Loucy (cell line): ENCODE measurements at regions not wholly inside any gene's neighbourhood (a gene's known extent, or its start where the extent isn't known, plus 50 kb on each side); places are given as distances from the start of the nearest gene placed in this dataset.

Experiments
- H2AFZ ChIP-seq: fragments of 200-600 bp; sonication (generic); 2 replicates; pipeline ENCODE4 v1.6.0; 2016; ENCODE audit warnings: antibody characterized with exemption, mild to moderate bottlenecking, low read length, moderate library complexity
- H3F3A ChIP-seq: fragments of 200-600 bp; 2 replicates; pipeline ENCODE4 v1.6.0; 2016; ENCODE audit warnings: antibody characterized with exemption, low read depth, mild to moderate bottlenecking
- H3K27me3 ChIP-seq: fragments of 200-600 bp; sonication (generic); 2 replicates; pipeline ENCODE4 v1.6.1; 2014; ENCODE audit warnings: low read length, mild to moderate bottlenecking; ENCODE audit not compliant: insufficient read depth, poor library complexity, severe bottlenecking
- H3K36me3 ChIP-seq: fragments of 200-600 bp; sonication (generic); 2 replicates; pipeline ENCODE4 v1.6.1; 2016; ENCODE audit warnings: low read length; ENCODE audit not compliant: insufficient read depth
- H3K4me1 ChIP-seq: fragments of 200-600 bp; sonication (generic); 2 replicates; pipeline ENCODE4 v1.5.1; 2014; ENCODE audit warnings: low read length, mild to moderate bottlenecking; ENCODE audit not compliant: insufficient read depth, poor library complexity, severe bottlenecking
- H3K4me2 ChIP-seq: fragments of 200-600 bp; sonication (generic); 2 replicates; pipeline ENCODE4 v1.6.0; 2014; ENCODE audit warnings: antibody characterized with exemption, low read length, low read depth, mild to moderate bottlenecking; ENCODE audit not compliant: poor library complexity, severe bottlenecking
- H3K4me3 ChIP-seq: fragments of 200-600 bp; sonication (generic); 2 replicates; pipeline ENCODE4 v1.5.1; 2014; ENCODE audit warnings: low read length, mild to moderate bottlenecking, mixed read lengths; ENCODE audit not compliant: poor library complexity, severe bottlenecking
- H3K79me2 ChIP-seq: fragments of 200-600 bp; sonication (generic); 2 replicates; pipeline ENCODE4 v1.6.1; 2014; ENCODE audit warnings: low read length; ENCODE audit not compliant: insufficient read depth
- H3K9ac ChIP-seq: fragments of 200-600 bp; sonication (generic); 2 replicates; pipeline ENCODE4 v1.6.0; 2014; ENCODE audit warnings: mild to moderate bottlenecking, low read depth, low read length, moderate library complexity; ENCODE audit not compliant: poor library complexity, severe bottlenecking
- H3K9me2 ChIP-seq: fragments of 200-600 bp; sonication (generic); replicated peaks from 2 replicates; pipeline ENCODE4 v1.6.1; 2016; ENCODE audit warnings: low read depth, low read length, mixed read lengths
- H3K9me3 ChIP-seq: fragments of 200-600 bp; sonication (generic); 2 replicates; pipeline ENCODE4 v1.6.1; 2014; ENCODE audit warnings: mild to moderate bottlenecking, antibody characterized with exemption, low read length, low read depth; ENCODE audit not compliant: insufficient read depth
- H4K20me1 ChIP-seq: fragments of 200-600 bp; sonication (generic); 2 replicates; pipeline ENCODE4 v1.6.0; 2014; ENCODE audit warnings: antibody characterized with exemption, low read length, mild to moderate bottlenecking; ENCODE audit not compliant: insufficient read depth, poor library complexity, severe bottlenecking
- CTCF ChIP-seq: fragments of 200-600 bp; sonication (generic); conservative IDR thresholded peaks from 2 replicates; pipeline ENCODE4 v1.5.1; 2014; ENCODE audit warnings: mild to moderate bottlenecking, antibody characterized with exemption, low read length
- EZH2phosphoT487 ChIP-seq: fragments of 200-600 bp; IDR thresholded peaks from 2 replicates; pipeline ENCODE4 v1.6.1; 2018; ENCODE audit warnings: antibody characterized with exemption, mild to moderate bottlenecking, moderate library complexity, borderline replicate concordance

GRCh38 chr2:41772697-41773096, 275.1 kb upstream of the PKDCC start:
- TF ChIP-seq CTCF (no peak), EZH2phosphoT487 (no peak)
- H3K4me3 ChIP-seq: no peak overlapping the region
- H3K4me2 ChIP-seq: no peak overlapping the region
- H3K4me1 ChIP-seq: no peaks in the 10 kb centered on the region
- no peaks in the 10 kb centered on the region for H3K9me2 ChIP-seq
- no peaks in the 10 kb centered on the region for H3K36me3 ChIP-seq
- no peaks in the 10 kb centered on the region for H3K79me2 ChIP-seq
- H2AFZ ChIP-seq: no peak overlapping the region
- no peaks in the 10 kb centered on the region for H3K27me3 ChIP-seq
- no peaks in the 10 kb centered on the region for H4K20me1 ChIP-seq
- H3F3A ChIP-seq: no peaks in the 10 kb centered on the region
- no peak overlapping the region for H3K9ac ChIP-seq
- no peaks in the 10 kb centered on the region for H3K9me3 ChIP-seq

- Histone ChIP-seq H3K4me2 (no peak overlapping the region), H3K36me3 (no peaks in the 10 kb centered on the region), H3K4me3 (no peak overlapping the region), H3K4me1 (no peaks in the 10 kb centered on the region), H3K79me2 (no peaks in the 10 kb centered on the region), H3F3A (no peaks in the 10 kb centered on the region), H3K9me2 (no peaks in the 10 kb centered on the region), H4K20me1 (no peaks in the 10 kb centered on the region), H2AFZ (no peak overlapping the region), H3K9me3 (no peaks in the 10 kb centered on the region), H3K27me3 (no peaks in the 10 kb centered on the region), H3K9ac (no peak overlapping the region)
- no peak for TF ChIP-seq EZH2phosphoT487
- no peak for TF ChIP-seq CTCF
Observed at GRCh38 chr2:41774011-41774605, 273.7 kb upstream of the PKDCC start.

- Histone ChIP-seq H3K36me3 (no peaks in the 10 kb centered on the region), H3K4me2 (no peak overlapping the region), H2AFZ (no peak overlapping the region), H3K79me2 (no peaks in the 10 kb centered on the region), H3K9me2 (no peaks in the 10 kb centered on the region), H3K27me3 (no peaks in the 10 kb centered on the region), H3F3A (no peaks in the 10 kb centered on the region), H3K9me3 (no peaks in the 10 kb centered on the region), H3K4me1 (no peaks in the 10 kb centered on the region), H3K4me3 (no peak overlapping the region), H4K20me1 (no peaks in the 10 kb centered on the region), H3K9ac (no peak overlapping the region)
- no peak for TF ChIP-seq CTCF
- TF ChIP-seq EZH2phosphoT487: no peak
Observed at GRCh38 chr2:41775366-41776025, 272.3 kb upstream of the PKDCC start.
